ENCODE measurements at regions not wholly inside any gene's neighbourhood (a gene's known extent, or its start where the extent isn't known, plus 50 kb on each side); places are given as distances from the start of the nearest gene placed in this dataset.
A peak's percentile ranks its signal among the peaks of the same experiment; 100 is the strongest.

- Mint-ChIP-seq H3K27me3 (ENCODE audit: low read depth in 3 of 3) (peaks cover 0 to 3% (median under 1%) of the 10 kb centered on the region in 3 donors), H3K36me3 (no peaks in the 10 kb centered on the region), H3K4me3 (peak overlapping the region in 4 of 5 donors; percentile 8 to 72 (median 28)), H3K27ac (peak overlapping the region in 2 of 6 donors; percentile 74 to 75), H3K9me3 (peaks cover 0 to 4% (median 0%) of the 10 kb centered on the region in 6 donors), H3K4me1 (peaks cover 0 to 5% of the 10 kb centered on the region in 2 donors)
- no peak for DNase-seq
These were observed 456.1 kb downstream of the DNAH5 start for GRCh38 chr5:13488254-13488931.

GRCh38 chr5:13480834-13481233, 463.7 kb downstream of the DNAH5 start:
- H3K4me3 Mint-ChIP-seq, result no peak overlapping the region
- no peaks in the 10 kb centered on the region for H3K36me3 Mint-ChIP-seq
- H3K27ac Mint-ChIP-seq, result no peak overlapping the region
- H3K27me3 Mint-ChIP-seq (ENCODE audit: low read depth in 3 of 3), result peaks cover 3 to 5% (median 4%) of the 10 kb centered on the region in 3 donors
- H3K9me3 Mint-ChIP-seq, result no peaks in the 10 kb centered on the region
- no peaks in the 10 kb centered on the region for H3K4me1 Mint-ChIP-seq
- no peak for DNase-seq

GRCh38 chr5:13478831-13479465, 465.5 kb downstream of the DNAH5 start:
- Mint-ChIP-seq H3K9me3 (no peaks in the 10 kb centered on the region), H3K4me3 (no peak overlapping the region), H3K27ac (no peak overlapping the region), H3K4me1 (no peaks in the 10 kb centered on the region), H3K27me3 (ENCODE audit: low read depth in 3 of 3) (peaks cover 3 to 5% (median 4%) of the 10 kb centered on the region in 3 donors), H3K36me3 (no peaks in the 10 kb centered on the region)
- DNase-seq, result peak in 2 of 3 donors; percentile 2 to 25

GRCh38 chr5:13477118-13477737, 467.3 kb downstream of the DNAH5 start:
- H3K4me3 Mint-ChIP-seq, result no peak overlapping the region

GRCh38 chr5:13472842-13473241, 471.6 kb downstream of the DNAH5 start:
- DNase-seq, result no peak
- H3K4me1 Mint-ChIP-seq, result no peaks in the 10 kb centered on the region
- peaks cover 0 to 3% (median 2%) of the 10 kb centered on the region in 3 donors for H3K27me3 Mint-ChIP-seq (ENCODE audit: low read depth in 3 of 3)
- H3K27ac Mint-ChIP-seq, result no peak overlapping the region
- no peak overlapping the region for H3K4me3 Mint-ChIP-seq
- no peaks in the 10 kb centered on the region for H3K36me3 Mint-ChIP-seq
- H3K9me3 Mint-ChIP-seq, result peaks cover 0 to 2% (median 0%) of the 10 kb centered on the region in 6 donors

More at GRCh38 chr5:13477118-13477737, 467.3 kb downstream of the DNAH5 start:
- no peaks in the 10 kb centered on the region for H3K4me1 Mint-ChIP-seq
- no peak overlapping the region for H3K27ac Mint-ChIP-seq
- no peaks in the 10 kb centered on the region for H3K9me3 Mint-ChIP-seq
- H3K36me3 Mint-ChIP-seq, result no peaks in the 10 kb centered on the region
- H3K27me3 Mint-ChIP-seq (ENCODE audit: low read depth in 3 of 3), result peaks cover 2 to 4% (median 4%) of the 10 kb centered on the region in 3 donors
- no peak for DNase-seq

GRCh38 chr5:13470975-13471374, 473.5 kb downstream of the DNAH5 start:
- Mint-ChIP-seq H3K27ac (no peak overlapping the region), H3K36me3 (no peaks in the 10 kb centered on the region), H3K9me3 (peaks cover 0 to 5% (median 2%) of the 10 kb centered on the region in 6 donors), H3K4me3 (no peak overlapping the region), H3K27me3 (ENCODE audit: low read depth in 3 of 3) (peaks cover 0 to 3% (median 2%) of the 10 kb centered on the region in 3 donors), H3K4me1 (no peaks in the 10 kb centered on the region)
- DNase-seq, result no peak

- no peak overlapping the region for H3K27ac Mint-ChIP-seq
- H3K4me1 Mint-ChIP-seq, result no peaks in the 10 kb centered on the region
- no peaks in the 10 kb centered on the region for H3K36me3 Mint-ChIP-seq
- no peak overlapping the region for H3K4me3 Mint-ChIP-seq
- no peak for DNase-seq
- peaks cover 0 to 3% (median 2%) of the 10 kb centered on the region in 3 donors for H3K27me3 Mint-ChIP-seq (ENCODE audit: low read depth in 3 of 3)
- H3K9me3 Mint-ChIP-seq, result peaks cover 0 to 6% (median 3%) of the 10 kb centered on the region in 6 donors
These were observed 474.2 kb downstream of the DNAH5 start for GRCh38 chr5:13470263-13470662.

- H3K4me1 Mint-ChIP-seq, result no peaks in the 10 kb centered on the region
- H3K4me3 Mint-ChIP-seq, result no peak overlapping the region
- H3K36me3 Mint-ChIP-seq, result no peaks in the 10 kb centered on the region
- peaks cover 0 to 18% (median 4%) of the 10 kb centered on the region in 6 donors for H3K9me3 Mint-ChIP-seq
- peaks cover 0 to 2% (median 0%) of the 10 kb centered on the region in 3 donors for H3K27me3 Mint-ChIP-seq (ENCODE audit: low read depth in 3 of 3)
- no peak overlapping the region for H3K27ac Mint-ChIP-seq
- no peak for DNase-seq
These were observed 479.8 kb downstream of the DNAH5 start for GRCh38 chr5:13464532-13465193.

- H3K36me3 Mint-ChIP-seq, result no peaks in the 10 kb centered on the region
- peaks cover 0 to 15% (median 4%) of the 10 kb centered on the region in 6 donors for H3K9me3 Mint-ChIP-seq
- peaks cover 0 to 5% (median 0%) of the 10 kb centered on the region in 3 donors for H3K27me3 Mint-ChIP-seq (ENCODE audit: low read depth in 3 of 3)
- no peak overlapping the region for H3K4me3 Mint-ChIP-seq
- no peak for DNase-seq
- H3K4me1 Mint-ChIP-seq, result no peaks in the 10 kb centered on the region
- H3K27ac Mint-ChIP-seq, result no peak overlapping the region
These were observed 483.9 kb downstream of the DNAH5 start for GRCh38 chr5:13460587-13460986.

- Mint-ChIP-seq H3K27me3 (ENCODE audit: low read depth in 3 of 3) (peaks cover 0 to 3% (median 0%) of the 10 kb centered on the region in 3 donors), H3K4me3 (no peak overlapping the region), H3K9me3 (peaks cover 0 to 9% (median 0%) of the 10 kb centered on the region in 6 donors), H3K4me1 (no peaks in the 10 kb centered on the region), H3K27ac (no peak overlapping the region), H3K36me3 (no peaks in the 10 kb centered on the region)
- DNase-seq, result no peak
These were observed 490.4 kb downstream of the DNAH5 start for GRCh38 chr5:13454050-13454449.

GRCh38 chr5:13448843-13449242, 495.6 kb downstream of the DNAH5 start:
- H3K27me3 Mint-ChIP-seq (ENCODE audit: low read depth in 3 of 3), result peaks cover 0 to 2% (median 0%) of the 10 kb centered on the region in 3 donors
- no peak overlapping the region for H3K4me3 Mint-ChIP-seq
- H3K36me3 Mint-ChIP-seq, result no peaks in the 10 kb centered on the region

GRCh38 chr5:13439430-13439829, 505.1 kb downstream of the DNAH5 start:
- peaks cover 0 to 7% (median under 1%) of the 10 kb centered on the region in 6 donors for H3K9me3 Mint-ChIP-seq
- peaks cover 0 to 2% (median 0%) of the 10 kb centered on the region in 3 donors for H3K27me3 Mint-ChIP-seq (ENCODE audit: low read depth in 3 of 3)
- H3K4me3 Mint-ChIP-seq, result no peak overlapping the region
- no peaks in the 10 kb centered on the region for H3K36me3 Mint-ChIP-seq
- no peak for DNase-seq
- no peak overlapping the region for H3K27ac Mint-ChIP-seq
- H3K4me1 Mint-ChIP-seq, result no peaks in the 10 kb centered on the region

More at GRCh38 chr5:13448843-13449242, 495.6 kb downstream of the DNAH5 start:
- H3K27ac Mint-ChIP-seq, result no peak overlapping the region
- no peaks in the 10 kb centered on the region for H3K4me1 Mint-ChIP-seq
- H3K9me3 Mint-ChIP-seq, result peaks cover 0 to 6% (median under 1%) of the 10 kb centered on the region in 6 donors
- no peak for DNase-seq

- Mint-ChIP-seq H3K4me1 (no peaks in the 10 kb centered on the region), H3K4me3 (no peak overlapping the region), H3K36me3 (no peaks in the 10 kb centered on the region), H3K9me3 (peaks cover 0 to 4% (median 2%) of the 10 kb centered on the region in 6 donors), H3K27me3 (ENCODE audit: low read depth in 3 of 3) (peaks cover 0 to 1% (median 1%) of the 10 kb centered on the region in 3 donors), H3K27ac (no peak overlapping the region)
- DNase-seq, result no peak
These were observed 516.5 kb downstream of the DNAH5 start for GRCh38 chr5:13427827-13428557.
